GM12891 (cell line): ENCODE measurements at regions not wholly inside any gene's neighbourhood (a gene's known extent, or its start where the extent isn't known, plus 50 kb on each side); places are given as distances from the start of the nearest gene placed in this dataset.

Experiments used
- SPI1 ChIP-seq: IDR thresholded peaks from 2 replicates; pipeline ENCODE4 v1.6.1; 2011; ENCODE audit warnings: low read depth, low read length, control low read depth
- TAF1 ChIP-seq: IDR thresholded peaks from 2 replicates; pipeline ENCODE4 v1.6.1; 2011; ENCODE audit warnings: low read depth, low read length, control low read depth

GRCh38 chr18:67080601-67081000, 435.9 kb downstream of the DSEL start:
- no peak for TF ChIP-seq TAF1
- no peak for TF ChIP-seq SPI1
